H9 (cell line): ENCODE measurements at regions not wholly inside any gene's neighbourhood (a gene's known extent, or its start where the extent isn't known, plus 50 kb on each side); places are given as distances from the start of the nearest gene placed in this dataset.

Source experiments
- DNase-seq: peaks from one replicate; pipeline ENCODE4 v3.0.0-alpha.2; 2017
- H2AFZ ChIP-seq: one replicate; pipeline ENCODE4 v1.6.1; 2013; ENCODE audit warnings: mild to moderate bottlenecking, low read length, control low read depth, moderate library complexity
- H2AK5ac ChIP-seq: 2 replicates; pipeline ENCODE4 v1.6.1; 2013; ENCODE audit warnings: low read length, control low read depth, mixed read lengths; ENCODE audit not compliant: insufficient read length
- H2BK120ac ChIP-seq: one replicate; pipeline ENCODE4 v1.6.1; 2013; ENCODE audit warnings: low read depth, mild to moderate bottlenecking, low read length, control low read depth, inconsistent platforms; ENCODE audit not compliant: poor library complexity, severe bottlenecking
- H2BK12ac ChIP-seq: 2 replicates; pipeline ENCODE4 v1.6.1; 2013; ENCODE audit warnings: low read length, control low read depth, mixed read lengths, low read depth; ENCODE audit not compliant: insufficient read length
- H2BK15ac ChIP-seq: 2 replicates; pipeline ENCODE4 v1.6.1; 2013; ENCODE audit warnings: low read depth, low read length, control low read depth
- H2BK20ac ChIP-seq: one replicate; pipeline ENCODE4 v1.6.1; 2013; ENCODE audit warnings: low read depth, mild to moderate bottlenecking, low read length, control low read depth, inconsistent platforms; ENCODE audit not compliant: poor library complexity, severe bottlenecking
- H2BK5ac ChIP-seq: 2 replicates; pipeline ENCODE4 v1.6.1; 2013; ENCODE audit warnings: low read length, control low read depth, mixed read lengths; ENCODE audit not compliant: insufficient read length
- H3K14ac ChIP-seq: 2 replicates; pipeline ENCODE4 v1.6.1; 2013; ENCODE audit warnings: low read length, control low read depth; ENCODE audit not compliant: insufficient read depth
- H3K18ac ChIP-seq: 2 replicates; pipeline ENCODE4 v1.6.1; 2013; ENCODE audit warnings: low read depth, mild to moderate bottlenecking, mixed read lengths, low read length, control low read depth; ENCODE audit not compliant: insufficient read length
- H3K23ac ChIP-seq: 2 replicates; pipeline ENCODE4 v1.6.1; 2013; ENCODE audit warnings: low read length, control low read depth, mixed read lengths, low read depth; ENCODE audit not compliant: insufficient read length
- H3K23me2 ChIP-seq: 2 replicates; pipeline ENCODE4 v1.6.1; 2013; ENCODE audit warnings: low read depth, mild to moderate bottlenecking, mixed read lengths, low read length, control low read depth; ENCODE audit not compliant: insufficient read length, poor library complexity, severe bottlenecking
- H3K27ac ChIP-seq: 2 replicates; pipeline ENCODE4 v1.5.1; 2013; ENCODE audit warnings: low read length, control low read depth, mixed read lengths, low read depth; ENCODE audit not compliant: insufficient read length
- H3K27me3 ChIP-seq: 2 replicates; pipeline ENCODE4 v1.6.1; 2013; ENCODE audit warnings: low read length, control low read depth, inconsistent platforms; ENCODE audit not compliant: insufficient read depth
- H3K4ac ChIP-seq: 2 replicates; pipeline ENCODE4 v1.6.1; 2013; ENCODE audit warnings: low read depth, mild to moderate bottlenecking, control low read depth, inconsistent platforms, low read length, moderate library complexity
- H3K4me1 ChIP-seq: 2 replicates; pipeline ENCODE4 v1.6.1; 2013; ENCODE audit warnings: low read length, control low read depth, inconsistent platforms; ENCODE audit not compliant: insufficient read depth
- H3K4me2 ChIP-seq: 2 replicates; pipeline ENCODE4 v1.6.1; 2013; ENCODE audit warnings: low read length, control low read depth, mixed read lengths; ENCODE audit not compliant: insufficient read length, insufficient read depth
- H3K56ac ChIP-seq: 2 replicates; pipeline ENCODE4 v1.6.1; 2013; ENCODE audit warnings: low read depth, mild to moderate bottlenecking, mixed read lengths, low read length, control low read depth; ENCODE audit not compliant: insufficient read length
- H3K79me1 ChIP-seq: 2 replicates; pipeline ENCODE4 v1.6.1; 2013; ENCODE audit warnings: low read depth, mild to moderate bottlenecking, moderate library complexity, low read length, control low read depth, inconsistent platforms; ENCODE audit not compliant: insufficient read depth, poor library complexity, severe bottlenecking
- H3K79me2 ChIP-seq: 2 replicates; pipeline ENCODE4 v1.6.1; 2013; ENCODE audit warnings: low read length, control low read depth, inconsistent platforms; ENCODE audit not compliant: insufficient read depth
- H3K9ac ChIP-seq: 2 replicates; pipeline ENCODE4 v1.6.1; 2013; ENCODE audit warnings: low read length, control low read depth, mixed read lengths; ENCODE audit not compliant: insufficient read length; ENCODE audit errors: extremely low read depth
- H3K9me3 ChIP-seq: one replicate; pipeline ENCODE4 v1.6.1; 2013; ENCODE audit warnings: low read depth, low read length, inconsistent platforms; ENCODE audit not compliant: control insufficient read depth
- H3T11ph ChIP-seq: one replicate; pipeline ENCODE4 v1.6.1; 2013; ENCODE audit warnings: mild to moderate bottlenecking, low read length, control low read depth, inconsistent platforms
- H4K20me1 ChIP-seq: one replicate; pipeline ENCODE4 v1.6.1; 2013; ENCODE audit not compliant: control insufficient read depth, insufficient read length, insufficient read depth
- H4K5ac ChIP-seq: 2 replicates; pipeline ENCODE4 v1.6.1; 2013; ENCODE audit warnings: low read depth, mild to moderate bottlenecking, mixed read lengths, low read length, control low read depth; ENCODE audit not compliant: insufficient read length
- H4K8ac ChIP-seq: replicated peaks from 2 replicates; pipeline ENCODE4 v1.6.1; 2013; ENCODE audit warnings: low read length, control low read depth, mixed read lengths, low read depth; ENCODE audit not compliant: insufficient read length
- H4K91ac ChIP-seq: 2 replicates; pipeline ENCODE4 v1.6.1; 2013; ENCODE audit warnings: low read depth, mild to moderate bottlenecking, moderate library complexity, mixed read lengths, low read length, control low read depth; ENCODE audit not compliant: insufficient read length
- H3K27ac Mint-ChIP-seq, 3 experiments: 2 replicates in 2 of 3; 3 replicates in 1 of 3; pipeline ENCODE4 v1.8.0; 2020 to 2021; ENCODE audit warnings: mixed read lengths in 3 of 3, mild to moderate bottlenecking in 1 of 3, moderate library complexity in 1 of 3
- H3K27me3 Mint-ChIP-seq: 2 replicates; pipeline ENCODE4 v1.8.0; 2021; ENCODE audit warnings: low read depth, mild to moderate bottlenecking, moderate library complexity, mixed read lengths
- H3K36me3 Mint-ChIP-seq, 3 experiments: 2 replicates in 2 of 3; 3 replicates in 1 of 3; pipeline ENCODE4 v1.8.0; 2020 to 2021; ENCODE audit warnings: low read depth in 3 of 3, mixed read lengths in 3 of 3; ENCODE audit not compliant: insufficient read depth in 1 of 3
- H3K4me1 Mint-ChIP-seq, 2 experiments: 2 replicates each; pipeline ENCODE4 v1.8.0; 2020; ENCODE audit warnings: mixed read lengths in 2 of 2
- H3K4me3 Mint-ChIP-seq, 2 experiments: 2 replicates in 1 of 2; 3 replicates in 1 of 2; pipeline ENCODE4 v1.8.0; 2020 to 2021; ENCODE audit warnings: mild to moderate bottlenecking in 2 of 2, mixed read lengths in 2 of 2, moderate library complexity in 1 of 2
- H3K9me3 Mint-ChIP-seq, 2 experiments: 2 replicates in 1 of 2; 3 replicates in 1 of 2; pipeline ENCODE4 v1.8.0; 2020; ENCODE audit warnings: mild to moderate bottlenecking in 2 of 2, mixed read lengths in 2 of 2, moderate library complexity in 1 of 2
- CTCF ChIP-seq: fragments of 200-600 bp; sonication (generic); conservative IDR thresholded peaks from 3 replicates; pipeline ENCODE4 v1.8.0; 2021; ENCODE audit warnings: antibody characterized with exemption, mild to moderate bottlenecking
- WGBS: extraction: QIAGEN DNeasy Blood & Tissue Kit; methylation state at CpG from one replicate; pipeline ENCODE4 v1.1.7; 2013; ENCODE audit warnings: missing lambda C conversion rate, low lambda C conversion rate, mixed read lengths; ENCODE audit not compliant: insufficient read length; ENCODE audit errors: extremely low coverage; 5-methylcytosine and 5-hydroxymethylcytosine counted together

GRCh38 chr6:79404677-79405076 is 132.6 kb downstream of the LCA5 start:
- H3K79me1 ChIP-seq: no peaks in the 10 kb centered on the region
- H3K27ac Mint-ChIP-seq: no peak overlapping the region
- H3K27me3 Mint-ChIP-seq: no peaks in the 10 kb centered on the region
- H4K91ac ChIP-seq: no peak overlapping the region
- no peak overlapping the region for H3K9ac ChIP-seq
- H3K36me3 Mint-ChIP-seq: no peaks in the 10 kb centered on the region; a peak in 1 of 7 replicates
- H3T11ph ChIP-seq: no peak overlapping the region
- no peak overlapping the region for H2BK15ac ChIP-seq
- no peak overlapping the region for H3K23ac ChIP-seq
- no peak overlapping the region for H4K8ac ChIP-seq
- H3K56ac ChIP-seq: no peak overlapping the region
- no peak overlapping the region for H3K18ac ChIP-seq
- H2BK120ac ChIP-seq: no peak overlapping the region
- no peak overlapping the region for H2BK20ac ChIP-seq
- no peaks in the 10 kb centered on the region for H3K9me3 ChIP-seq
- H3K4ac ChIP-seq: no peak overlapping the region
- no peak overlapping the region for H2AFZ ChIP-seq
- no peaks in the 10 kb centered on the region for H3K4me1 ChIP-seq
- H3K79me2 ChIP-seq: no peaks in the 10 kb centered on the region
- H3K14ac ChIP-seq: no peak overlapping the region
- no peaks in the 10 kb centered on the region for H3K23me2 ChIP-seq
- WGBS: no CpG with 5 or more reads among the region's 8 CpGs
- no peak overlapping the region for H2BK5ac ChIP-seq
- H2BK12ac ChIP-seq: no peak overlapping the region
- DNase-seq: peak; percentile 53
- H3K4me1 Mint-ChIP-seq: peaks cover 2 to 8% of the 10 kb centered on the region in 2 experiments; a peak in 3 of 4 replicates
- H3K27me3 ChIP-seq: no peaks in the 10 kb centered on the region
- no peak overlapping the region for H2AK5ac ChIP-seq
- no peak overlapping the region for H3K4me2 ChIP-seq
- H4K5ac ChIP-seq: no peak overlapping the region
- H4K20me1 ChIP-seq: no peaks in the 10 kb centered on the region
- TF ChIP-seq CTCF: no peak
- no peak overlapping the region for H3K27ac ChIP-seq
- no peak overlapping the region for H3K4me3 Mint-ChIP-seq
- no peaks in the 10 kb centered on the region; a peak in 1 of 5 replicates for H3K9me3 Mint-ChIP-seq
